A673 (cell line): ENCODE measurements at regions not wholly inside any gene's neighbourhood (a gene's known extent, or its start where the extent isn't known, plus 50 kb on each side); places are given as distances from the start of the nearest gene placed in this dataset.

ENCODE experiments used
- BruUV-seq: library from RNA; stranded (reverse); fragments of 400-500 nt; replicated peaks from 2 replicates; lab custom pipeline; 2021; lab: Mats Ljungman, UMichigan
- CTCF ChIA-PET: fragments of 300-600 bp; sonication (Branson Sonifier 250); formaldehyde crosslinking; loops from one replicate; lab custom pipeline; 2022; ENCODE audit warnings: antibody characterized with exemption; lab: Charles Lee
- POLR2A ChIA-PET: fragments of 300-600 bp; sonication (Branson Sonifier 250); formaldehyde crosslinking; loops from one replicate; lab custom pipeline; 2022; ENCODE audit warnings: antibody characterized with exemption; ENCODE audit not compliant: low non-redundant PET; lab: Charles Lee
- DNase-seq: peaks from one replicate; pipeline ENCODE4 v3.0.0-alpha.2; 2015; ENCODE audit warnings: low spot score
- H3K27ac ChIP-seq: fragments of 200-600 bp; sonication (generic); 2 replicates; pipeline ENCODE4 v1.5.1; 2016; ENCODE audit warnings: mixed run types, low read depth, mild to moderate bottlenecking, mixed read lengths, antibody characterized with exemption, low read length; ENCODE audit not compliant: poor library complexity, severe bottlenecking
- H3K27me3 ChIP-seq: fragments of 200-600 bp; sonication (generic); replicated peaks from 2 replicates; pipeline ENCODE4 v1.6.1; 2017; ENCODE audit warnings: mixed run types, low read depth, mild to moderate bottlenecking, mixed read lengths, antibody characterized with exemption, low read length; ENCODE audit not compliant: insufficient read depth, poor library complexity
- H3K36me3 ChIP-seq: fragments of 200-600 bp; sonication (generic); 2 replicates; pipeline ENCODE4 v1.6.1; 2016; ENCODE audit warnings: mixed run types, mild to moderate bottlenecking, mixed read lengths, antibody characterized with exemption, low read length; ENCODE audit not compliant: insufficient read depth, poor library complexity, severe bottlenecking
- H3K4me1 ChIP-seq: fragments of 200-600 bp; sonication (generic); 2 replicates; pipeline ENCODE4 v1.6.1; 2017; ENCODE audit warnings: mixed run types, mild to moderate bottlenecking, mixed read lengths, antibody characterized with exemption, low read length; ENCODE audit not compliant: insufficient read depth, poor library complexity, severe bottlenecking
- H3K4me3 ChIP-seq: fragments of 200-600 bp; sonication (generic); 2 replicates; pipeline ENCODE4 v1.5.1; 2016; ENCODE audit warnings: low read depth, mixed run types, mild to moderate bottlenecking, mixed read lengths, low read length; ENCODE audit not compliant: poor library complexity, severe bottlenecking
- H3K9me3 ChIP-seq: fragments of 200-600 bp; sonication (generic); 2 replicates; pipeline ENCODE4 v1.6.1; 2016; ENCODE audit warnings: mixed run types, low read depth, mild to moderate bottlenecking, mixed read lengths, antibody characterized with exemption, low read length; ENCODE audit not compliant: poor library complexity, severe bottlenecking
- CTCF ChIP-seq: fragments of 300-800, 200-600 bp; sonication (generic); conservative IDR thresholded peaks from 2 replicates; pipeline ENCODE4 v1.5.1; 2017; ENCODE audit warnings: low read depth, mild to moderate bottlenecking, antibody characterized with exemption, low read length, moderate library complexity, mixed read lengths
- EZH2 ChIP-seq: fragments of 200-600 bp; sonication (generic); IDR thresholded peaks from 2 replicates; pipeline ENCODE4 v1.6.1; 2017; ENCODE audit warnings: borderline replicate concordance, low read depth, mild to moderate bottlenecking, mixed read lengths, antibody characterized with exemption, low read length; ENCODE audit not compliant: poor library complexity, severe bottlenecking
- intact Hi-C: fragments of 100-400 bp; cut with micrococcal nuclease; formaldehyde crosslinking; loops from one replicate; pipeline ENCODE4 v1.10.0; 2022; ENCODE audit not compliant: unreplicated experiment

DNA sequence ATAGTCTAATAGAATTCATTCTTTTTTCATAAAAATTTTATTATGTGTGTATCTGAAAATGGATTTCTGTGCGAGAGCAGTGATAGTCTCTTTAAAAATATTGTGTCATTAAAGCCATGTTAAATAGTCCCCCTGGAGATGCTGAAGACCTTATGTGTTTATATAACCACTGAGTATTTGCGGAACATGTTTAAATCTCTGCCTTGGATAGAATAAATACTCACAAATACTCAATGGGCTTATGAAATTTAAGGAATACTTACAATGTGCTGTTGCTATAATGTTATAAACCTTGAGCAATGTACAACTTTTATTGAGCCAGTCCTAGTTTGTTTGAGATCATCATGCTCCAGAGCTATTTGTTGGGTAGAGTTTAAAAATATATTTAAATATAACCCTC is 226.0 kb downstream of the SNAPC1 start:
- POLR2A ChIA-PET, result no interaction called here
- Histone ChIP-seq H3K4me3 (no peak overlapping the region), H3K36me3 (no peaks in the 10 kb centered on the region), H3K9me3 (no peaks in the 10 kb centered on the region), H3K27me3 (no peaks in the 10 kb centered on the region), H3K4me1 (no peaks in the 10 kb centered on the region), H3K27ac (no peak overlapping the region)
- intact Hi-C loops, result no loop called here
- CTCF ChIA-PET, result no interaction called here
- no TSS peak for BruUV-seq
- no peak for DNase-seq
- TF ChIP-seq CTCF (no peak), EZH2 (no peak)

GRCh38 chr14:61992139-61992538 is 229.9 kb downstream of the SNAPC1 start:
- ChIA-PET CTCF (no interaction called here), POLR2A (no interaction called here)
- H3K27ac ChIP-seq, result no peak overlapping the region
- H3K36me3 ChIP-seq, result no peaks in the 10 kb centered on the region
- no peaks in the 10 kb centered on the region for H3K9me3 ChIP-seq
- no TSS peak for BruUV-seq
- H3K4me3 ChIP-seq, result no peak overlapping the region
- peaks cover 5% of the 10 kb centered on the region for H3K27me3 ChIP-seq
- TF ChIP-seq EZH2 (no peak), CTCF (no peak)
- no peak for DNase-seq
- intact Hi-C loops, result no loop called here
- no peaks in the 10 kb centered on the region for H3K4me1 ChIP-seq

DNA sequence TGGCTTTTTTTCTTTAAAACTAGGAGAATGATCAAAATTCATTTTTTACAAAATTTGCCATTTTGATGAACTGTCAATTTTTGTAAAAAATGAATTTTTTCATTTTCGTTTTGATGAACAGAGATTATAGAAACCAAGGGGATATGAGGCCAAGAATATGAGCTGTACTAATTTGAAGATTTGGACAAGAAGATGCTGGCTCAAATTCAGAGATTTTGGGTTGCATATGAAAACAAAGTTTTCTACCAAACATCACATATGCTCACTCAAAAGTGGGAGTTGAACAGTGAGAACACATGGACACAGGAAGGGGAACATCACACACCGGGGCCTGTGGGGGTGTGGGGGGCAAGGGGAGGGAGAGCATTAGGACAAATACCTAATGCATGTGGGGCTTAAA is 230.7 kb downstream of the SNAPC1 start:
- no peaks in the 10 kb centered on the region for H3K36me3 ChIP-seq
- no peak for DNase-seq
- CTCF ChIA-PET, result no interaction called here
- peaks cover 5% of the 10 kb centered on the region for H3K27me3 ChIP-seq
- H3K4me3 ChIP-seq, result no peak overlapping the region
- intact Hi-C loops, result no loop called here
- H3K4me1 ChIP-seq, result no peaks in the 10 kb centered on the region
- no peak overlapping the region for H3K27ac ChIP-seq
- POLR2A ChIA-PET, result no interaction called here
- BruUV-seq, result no TSS peak
- TF ChIP-seq CTCF (no peak), EZH2 (no peak)
- no peaks in the 10 kb centered on the region for H3K9me3 ChIP-seq
